Stomach smooth muscle (tissue), 2 donors: ENCODE measurements at regions not wholly inside any gene's neighbourhood (a gene's known extent, or its start where the extent isn't known, plus 50 kb on each side); places are given as distances from the start of the nearest gene placed in this dataset.

Experiments
- H3K27ac ChIP-seq: one replicate; pipeline ENCODE4 v1.7.0; 2013; ENCODE audit warnings: mild to moderate bottlenecking, low read length, inconsistent platforms
- H3K27me3 ChIP-seq, 2 donors: one replicate each; pipeline ENCODE4 v1.7.0; 2013; ENCODE audit warnings: low read length in 2 of 2; ENCODE audit not compliant: insufficient read depth in 2 of 2, control insufficient read depth in 1 of 2
- H3K36me3 ChIP-seq, 2 donors: one replicate each; pipeline ENCODE4 v1.7.0; 2013; ENCODE audit warnings: low read length in 2 of 2; ENCODE audit not compliant: control insufficient read depth in 2 of 2, insufficient read depth in 2 of 2
- H3K4me1 ChIP-seq: one replicate; pipeline ENCODE4 v1.7.0; 2013; ENCODE audit warnings: low read length; ENCODE audit not compliant: control insufficient read depth, insufficient read depth
- H3K4me3 ChIP-seq, 2 donors: one replicate each; pipeline ENCODE4 v1.7.0; 2013; ENCODE audit warnings: low read length in 2 of 2
- H3K9ac ChIP-seq, 2 donors: one replicate each; pipeline ENCODE4 v1.7.0; 2013; ENCODE audit warnings: low read length in 2 of 2, mild to moderate bottlenecking in 1 of 2
- H3K9me3 ChIP-seq, 2 donors: one replicate each; pipeline ENCODE4 v1.7.0; 2013; ENCODE audit warnings: low read length in 2 of 2; ENCODE audit not compliant: control insufficient read depth in 2 of 2
- donor health status: healthy.
- donor health status: Pancreatic carcinoma.

- Histone ChIP-seq H3K4me3 (no peak overlapping the region), H3K27me3 (no peaks in the 10 kb centered on the region), H3K4me1 (peaks cover 27% of the 10 kb centered on the region), H3K9me3 (no peaks in the 10 kb centered on the region), H3K9ac (no peak overlapping the region), H3K27ac (no peak overlapping the region), H3K36me3 (no peaks in the 10 kb centered on the region)
Observed at GRCh38 chr5:54695198-54695966, 177.8 kb downstream of the SNX18 start.

- Histone ChIP-seq H3K9me3 (no peaks in the 10 kb centered on the region), H3K4me3 (no peak overlapping the region), H3K36me3 (no peaks in the 10 kb centered on the region), H3K27me3 (no peaks in the 10 kb centered on the region), H3K27ac (no peak overlapping the region), H3K4me1 (peaks cover 26% of the 10 kb centered on the region), H3K9ac (no peak overlapping the region)
Observed at GRCh38 chr5:54693936-54694657, 176.5 kb downstream of the SNX18 start.

GRCh38 chr5:54692631-54693030, 175.1 kb downstream of the SNX18 start:
- Histone ChIP-seq H3K36me3 (no peaks in the 10 kb centered on the region), H3K27me3 (no peaks in the 10 kb centered on the region), H3K4me3 (no peak overlapping the region), H3K4me1 (peaks cover 26% of the 10 kb centered on the region), H3K27ac (no peak overlapping the region), H3K9ac (no peak overlapping the region), H3K9me3 (no peaks in the 10 kb centered on the region)

- no peaks in the 10 kb centered on the region for H3K36me3 ChIP-seq
- no peak overlapping the region for H3K27ac ChIP-seq
Observed at GRCh38 chr5:54691656-54692055, 174.1 kb downstream of the SNX18 start.

GRCh38 chr5:54689411-54690251, 172.1 kb downstream of the SNX18 start:
- no peak overlapping the region for H3K27ac ChIP-seq
- peaks cover 11% of the 10 kb centered on the region for H3K4me1 ChIP-seq
- H3K9ac ChIP-seq, result no peak overlapping the region
- no peaks in the 10 kb centered on the region for H3K27me3 ChIP-seq
- H3K36me3 ChIP-seq, result no peaks in the 10 kb centered on the region
- H3K9me3 ChIP-seq, result no peaks in the 10 kb centered on the region
- H3K4me3 ChIP-seq, result no peak overlapping the region

More at GRCh38 chr5:54691656-54692055, 174.1 kb downstream of the SNX18 start:
- no peaks in the 10 kb centered on the region for H3K9me3 ChIP-seq
- H3K4me1 ChIP-seq, result peaks cover 19% of the 10 kb centered on the region
- H3K4me3 ChIP-seq, result no peak overlapping the region
- H3K9ac ChIP-seq, result no peak overlapping the region
- H3K27me3 ChIP-seq, result no peaks in the 10 kb centered on the region

GRCh38 chr5:54680998-54681397, 163.4 kb downstream of the SNX18 start:
- H3K36me3 ChIP-seq, result no peaks in the 10 kb centered on the region
- no peak overlapping the region for H3K9ac ChIP-seq
- H3K4me1 ChIP-seq, result no peaks in the 10 kb centered on the region

GRCh38 chr5:54679686-54680085, 162.1 kb downstream of the SNX18 start:
- H3K27me3 ChIP-seq, result no peaks in the 10 kb centered on the region
- H3K9ac ChIP-seq, result no peak overlapping the region
- H3K4me1 ChIP-seq, result no peaks in the 10 kb centered on the region
- H3K36me3 ChIP-seq, result no peaks in the 10 kb centered on the region
- no peak overlapping the region for H3K4me3 ChIP-seq
- H3K9me3 ChIP-seq, result no peaks in the 10 kb centered on the region
- no peak overlapping the region for H3K27ac ChIP-seq

More at GRCh38 chr5:54680998-54681397, 163.4 kb downstream of the SNX18 start:
- no peaks in the 10 kb centered on the region for H3K27me3 ChIP-seq
- no peak overlapping the region for H3K4me3 ChIP-seq
- no peaks in the 10 kb centered on the region for H3K9me3 ChIP-seq
- no peak overlapping the region for H3K27ac ChIP-seq

- H3K4me3 ChIP-seq, result no peak overlapping the region
- no peak overlapping the region for H3K27ac ChIP-seq
- no peaks in the 10 kb centered on the region for H3K27me3 ChIP-seq
Observed at GRCh38 chr5:54678737-54679136, 161.2 kb downstream of the SNX18 start.

GRCh38 chr5:54676481-54677340, 159.2 kb downstream of the SNX18 start:
- no peak overlapping the region for H3K9ac ChIP-seq
- H3K9me3 ChIP-seq, result no peaks in the 10 kb centered on the region
- no peak overlapping the region for H3K4me3 ChIP-seq
- H3K4me1 ChIP-seq, result no peaks in the 10 kb centered on the region
- H3K27ac ChIP-seq, result no peak overlapping the region
- no peaks in the 10 kb centered on the region for H3K36me3 ChIP-seq
- H3K27me3 ChIP-seq, result no peaks in the 10 kb centered on the region

More at GRCh38 chr5:54678737-54679136, 161.2 kb downstream of the SNX18 start:
- Histone ChIP-seq H3K9ac (no peak overlapping the region), H3K4me1 (no peaks in the 10 kb centered on the region), H3K36me3 (no peaks in the 10 kb centered on the region), H3K9me3 (no peaks in the 10 kb centered on the region)
